Endothelial cell of umbilical vein (primary cell): ENCODE measurements at regions not wholly inside any gene's neighbourhood (a gene's known extent, or its start where the extent isn't known, plus 50 kb on each side); places are given as distances from the start of the nearest gene placed in this dataset.

ENCODE experiments used
- BruUV-seq: library from RNA; stranded (reverse); fragments of 400-500 nt; replicated peaks from 2 replicates; lab custom pipeline; 2021; lab: Mats Ljungman, UMichigan
- CTCF ChIA-PET: fragments of 300-600, 350-600 bp; sonication (Branson Sonifier 250); formaldehyde crosslinking; loops from one replicate; lab custom pipeline; 2021; ENCODE audit warnings: antibody characterized with exemption, inconsistent platforms; lab: Charles Lee
- POLR2A ChIA-PET: fragments of 300-600, 350-600 bp; sonication (Branson Sonifier 250); formaldehyde crosslinking; loops from one replicate; lab custom pipeline; 2021; ENCODE audit warnings: antibody characterized with exemption, inconsistent platforms; lab: Charles Lee
- DNase-seq: peaks from one replicate; pipeline ENCODE4 v3.0.0-alpha.2; 2011; ENCODE audit warnings: low read depth, low spot score
- FAIRE-seq: peaks from 2 replicates; lab custom pipeline; 2011; peaks lifted over from hg19 to GRCh38; lab: Jason Lieb, UNC
- H2AFZ ChIP-seq: 2 replicates; pipeline ENCODE4 v1.6.0; 2012; ENCODE audit warnings: low read depth, low read length, control low read depth, inconsistent platforms
- H3K27ac ChIP-seq: 2 replicates; pipeline ENCODE4 v1.5.1; 2011; ENCODE audit warnings: low read depth, mild to moderate bottlenecking, control low read depth, low read length, moderate library complexity; ENCODE audit not compliant: insufficient read depth
- H3K27me3 ChIP-seq, 2 experiments: 2 replicates each; pipeline versions ENCODE4 v1.6.0 to v1.6.1; 2011; ENCODE audit warnings: low read length in 2 of 2, mixed read lengths in 1 of 2; ENCODE audit not compliant: control insufficient read depth in 2 of 2, insufficient read depth in 2 of 2
- H3K36me3 ChIP-seq, 2 experiments: 2 replicates in 1 of 2; 3 replicates in 1 of 2; pipeline ENCODE4 v1.5.1; 2011; ENCODE audit warnings: low read length in 2 of 2, mild to moderate bottlenecking in 1 of 2, moderate library complexity in 1 of 2; ENCODE audit not compliant: control insufficient read depth in 2 of 2, insufficient read depth in 2 of 2; ENCODE audit errors: extremely low read depth in 1 of 2
- H3K4me1 ChIP-seq: 3 replicates; pipeline ENCODE4 v1.5.1; 2011; ENCODE audit warnings: mild to moderate bottlenecking, low read length; ENCODE audit not compliant: control insufficient read depth, insufficient read depth; ENCODE audit errors: extremely low read depth
- H3K4me2 ChIP-seq: 2 replicates; pipeline ENCODE4 v1.6.1; 2011; ENCODE audit warnings: low read length, control low read depth, mixed read lengths; ENCODE audit not compliant: insufficient read depth
- H3K4me3 ChIP-seq, 3 experiments: fragments of 200-600 bp in 1 of 3; sonication (generic), shearing (Covaris generic) in 1 of 3; replicated peaks in 1 of 3; 2 replicates each; pipeline ENCODE4 v1.5.1; 2011 to 2016; ENCODE audit warnings: control low read depth in 3 of 3, low read length in 3 of 3, mild to moderate bottlenecking in 2 of 3, inconsistent platforms in 1 of 3, low read depth in 1 of 3, moderate library complexity in 1 of 3; ENCODE audit not compliant: insufficient read depth in 1 of 3
- H3K79me2 ChIP-seq: 2 replicates; pipeline ENCODE4 v1.6.0; 2012; ENCODE audit warnings: low read length, inconsistent platforms; ENCODE audit not compliant: control insufficient read depth, insufficient read depth
- H3K9ac ChIP-seq: replicated peaks from 2 replicates; pipeline ENCODE3; 2011; ENCODE audit warnings: low read length, control low read depth; ENCODE audit not compliant: insufficient read depth; ENCODE audit errors: extremely low read depth
- H3K9me1 ChIP-seq: replicated peaks from 3 replicates; pipeline ENCODE4 v1.6.0; 2011; ENCODE audit warnings: mild to moderate bottlenecking, low read length; ENCODE audit not compliant: control insufficient read depth, insufficient read depth; ENCODE audit errors: extremely low read depth
- H3K9me3 ChIP-seq: replicated peaks from 2 replicates; pipeline ENCODE4 v1.5.1; 2012; ENCODE audit warnings: low read length, inconsistent platforms; ENCODE audit not compliant: control insufficient read depth, insufficient read depth
- H4K20me1 ChIP-seq: replicated peaks from 2 replicates; pipeline ENCODE3; 2011; ENCODE audit warnings: mild to moderate bottlenecking, low read length; ENCODE audit not compliant: control insufficient read depth, insufficient read depth; ENCODE audit errors: extremely low read depth
- EZH2 ChIP-seq: IDR thresholded peaks from 2 replicates; pipeline ENCODE4 v1.6.1; 2012; ENCODE audit warnings: borderline replicate concordance, low read depth, mild to moderate bottlenecking, moderate library complexity, low read length, inconsistent platforms; ENCODE audit not compliant: severe bottlenecking
- FOS ChIP-seq: IDR thresholded peaks from 2 replicates; pipeline ENCODE4 v1.6.1; 2011; ENCODE audit warnings: mild to moderate bottlenecking, low read length, moderate library complexity, borderline replicate concordance; ENCODE audit not compliant: insufficient read depth
- GATA2 ChIP-seq: IDR thresholded peaks from 2 replicates; pipeline ENCODE4 v1.7.0; 2011; ENCODE audit warnings: low read depth, mild to moderate bottlenecking, moderate library complexity, mixed read lengths, low read length; ENCODE audit not compliant: insufficient read length, insufficient read depth
- JUN ChIP-seq: IDR thresholded peaks from 2 replicates; pipeline ENCODE4 v1.6.1; 2011; ENCODE audit warnings: borderline replicate concordance, low read depth; ENCODE audit not compliant: insufficient read length, insufficient read depth
- MYC ChIP-seq: IDR thresholded peaks from one replicate; pipeline ENCODE4 v1.6.1; 2011; ENCODE audit warnings: mild to moderate bottlenecking, low read depth, low read length
- POLR2A ChIP-seq: IDR thresholded peaks from 2 replicates; pipeline ENCODE4 v1.6.1; 2012; ENCODE audit warnings: low read depth, mild to moderate bottlenecking, control low read depth, low read length
- POLR2AphosphoS5 ChIP-seq: IDR thresholded peaks from 2 replicates; pipeline ENCODE4 v1.6.1; 2012; ENCODE audit warnings: low read depth, mild to moderate bottlenecking, control low read depth, low read length, moderate library complexity; ENCODE audit not compliant: insufficient read depth
- dilution Hi-C: fragments of 300-500 bp; cut with MboI; formaldehyde crosslinking; loops from one replicate; pipeline ENCODE4 v1.15.0; 2019; ENCODE audit warnings: low sequenced_read_pairs; ENCODE audit not compliant: extremely low pct_ligation_motif_present
- intact Hi-C: fragments of 100-400 bp; cut with micrococcal nuclease; formaldehyde crosslinking; loops from one replicate; pipeline ENCODE4 v1.10.0; 2022
- TF ChIP-seq, protein P1 (sequence below): IDR thresholded peaks from 2 replicates; pipeline ENCODE4 v1.6.1; 2011; ENCODE audit not compliant: insufficient read depth, insufficient read length
- TF ChIP-seq, protein P2 (sequence below), 2 donors: IDR thresholded peaks; 1 replicate in 1 of 2; 2 replicates in 1 of 2; pipeline ENCODE4 v1.5.1; 2011; ENCODE audit warnings: low read length in 2 of 2, mild to moderate bottlenecking in 2 of 2, moderate library complexity in 2 of 2, control low read depth in 1 of 2, inconsistent platforms in 1 of 2, low read depth in 1 of 2; ENCODE audit not compliant: insufficient read depth in 1 of 2; ENCODE audit errors: extremely low read depth in 1 of 2

DNA sequence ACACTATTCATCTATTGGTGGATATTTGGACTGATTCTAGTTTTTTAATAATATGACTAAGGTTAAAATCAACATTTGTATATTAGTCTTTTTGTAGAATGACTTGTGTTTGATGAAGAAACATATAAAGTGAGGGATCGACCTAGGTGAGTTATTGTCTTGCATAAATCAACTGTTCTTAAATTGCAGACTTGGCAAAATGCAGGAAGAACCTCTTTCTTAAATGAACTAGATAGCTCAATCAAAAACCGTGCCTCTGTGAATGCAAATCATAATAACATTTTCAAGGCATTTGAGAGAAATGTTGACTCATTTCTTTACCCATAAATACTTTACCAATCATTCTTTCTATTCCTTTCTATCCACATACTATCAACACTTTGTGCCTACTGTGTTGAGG is 101.5 kb upstream of the ANK3 start:
- CTCF ChIA-PET, result no interaction called here
- TF ChIP-seq, protein P1, sequence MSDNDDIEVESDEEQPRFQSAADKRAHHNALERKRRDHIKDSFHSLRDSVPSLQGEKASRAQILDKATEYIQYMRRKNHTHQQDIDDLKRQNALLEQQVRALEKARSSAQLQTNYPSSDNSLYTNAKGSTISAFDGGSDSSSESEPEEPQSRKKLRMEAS, result no peak
- no peak for TF ChIP-seq JUN
- TF ChIP-seq EZH2, result no peak
- no peak for TF ChIP-seq FOS
- TF ChIP-seq POLR2A, result no peak
- TF ChIP-seq POLR2AphosphoS5, result no peak
- TF ChIP-seq, protein P2, sequence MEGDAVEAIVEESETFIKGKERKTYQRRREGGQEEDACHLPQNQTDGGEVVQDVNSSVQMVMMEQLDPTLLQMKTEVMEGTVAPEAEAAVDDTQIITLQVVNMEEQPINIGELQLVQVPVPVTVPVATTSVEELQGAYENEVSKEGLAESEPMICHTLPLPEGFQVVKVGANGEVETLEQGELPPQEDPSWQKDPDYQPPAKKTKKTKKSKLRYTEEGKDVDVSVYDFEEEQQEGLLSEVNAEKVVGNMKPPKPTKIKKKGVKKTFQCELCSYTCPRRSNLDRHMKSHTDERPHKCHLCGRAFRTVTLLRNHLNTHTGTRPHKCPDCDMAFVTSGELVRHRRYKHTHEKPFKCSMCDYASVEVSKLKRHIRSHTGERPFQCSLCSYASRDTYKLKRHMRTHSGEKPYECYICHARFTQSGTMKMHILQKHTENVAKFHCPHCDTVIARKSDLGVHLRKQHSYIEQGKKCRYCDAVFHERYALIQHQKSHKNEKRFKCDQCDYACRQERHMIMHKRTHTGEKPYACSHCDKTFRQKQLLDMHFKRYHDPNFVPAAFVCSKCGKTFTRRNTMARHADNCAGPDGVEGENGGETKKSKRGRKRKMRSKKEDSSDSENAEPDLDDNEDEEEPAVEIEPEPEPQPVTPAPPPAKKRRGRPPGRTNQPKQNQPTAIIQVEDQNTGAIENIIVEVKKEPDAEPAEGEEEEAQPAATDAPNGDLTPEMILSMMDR (IDR thresholded peaks at IDR 0.05; ENCODE audit: extremely low read depth in 1 of 2, insufficient read depth in 1 of 2, low read depth in 1 of 2, low read length in 2 of 2), result no peak
- no peak for TF ChIP-seq GATA2
- TF ChIP-seq MYC, result no peak
- DNase-seq (no peak), FAIRE-seq (no peak)
- Histone ChIP-seq H3K27me3 (no peaks in the 10 kb centered on the region), H3K9me3 (no peaks in the 10 kb centered on the region), H4K20me1 (no peaks in the 10 kb centered on the region), H3K27ac (no peak overlapping the region), H3K4me3 (no peak overlapping the region), H3K4me2 (no peak overlapping the region), H3K36me3 (no peaks in the 10 kb centered on the region), H3K4me1 (no peaks in the 10 kb centered on the region), H2AFZ (no peak overlapping the region), H3K9me1 (no peaks in the 10 kb centered on the region), H3K9ac (no peak overlapping the region), H3K79me2 (no peaks in the 10 kb centered on the region)
- intact Hi-C loops, result no loop called here
- POLR2A ChIA-PET, result no interaction called here
- dilution Hi-C loops, result no loop called here
- BruUV-seq, result no TSS peak
